Heart right ventricle (tissue), 16 donors: ENCODE measurements at regions not wholly inside any gene's neighbourhood (a gene's known extent, or its start where the extent isn't known, plus 50 kb on each side); places are given as distances from the start of the nearest gene placed in this dataset.

Experiments
- ATAC-seq, 8 donors: fragments of 200-7000 bp; cut with Tn5 transposase; one replicate each; pipeline ENCODE4 v1.9.1; 2020; ENCODE audit warnings: mild to moderate bottlenecking in 8 of 8, moderate library complexity in 8 of 8, moderate number of reproducible peaks in 1 of 8
- DNase-seq, 2 donors: peaks; one replicate each; pipeline ENCODE4 v3.0.0-alpha.2; 2020
- H3K27ac ChIP-seq, 10 donors: fragments of 200-600 bp; sonication (generic) in 2 of 10; one replicate each; pipeline versions ENCODE4 v1.5.0 to v1.8.0; 2020 to 2022; ENCODE audit warnings: mild to moderate bottlenecking in 3 of 10
- H3K27me3 ChIP-seq, 7 donors: fragments of 200-600 bp; one replicate each; pipeline ENCODE4 v1.8.0; 2021 to 2022; ENCODE audit warnings: mild to moderate bottlenecking in 2 of 7
- H3K36me3 ChIP-seq, 9 donors: fragments of 200-600 bp; sonication (generic) in 1 of 9; one replicate each; pipeline versions ENCODE4 v1.5.0 to v1.8.0; 2020 to 2022; ENCODE audit warnings: mild to moderate bottlenecking in 2 of 9
- H3K4me1 ChIP-seq, 9 donors: fragments of 200-600 bp; sonication (generic) in 1 of 9; one replicate each; pipeline versions ENCODE4 v1.5.0 to v1.8.0; 2020 to 2022; ENCODE audit warnings: mild to moderate bottlenecking in 4 of 9
- H3K4me3 ChIP-seq, 10 donors: fragments of 200-600 bp; sonication (generic) in 2 of 10; one replicate each; pipeline versions ENCODE4 v1.5.0 to v1.8.0; 2020 to 2022; ENCODE audit warnings: mild to moderate bottlenecking in 7 of 10, moderate library complexity in 2 of 10
- H3K9me3 ChIP-seq, 11 donors: fragments of 200-600 bp in 10 of 11; sonication (generic) in 2 of 11; one replicate each; pipeline versions ENCODE4 v1.5.0 to v1.8.0; 2013 to 2022; ENCODE audit warnings: mild to moderate bottlenecking in 2 of 11, control low read depth in 1 of 11, moderate library complexity in 1 of 11
- WGBS, 2 donors: extraction: QIAGEN DNeasy Blood & Tissue Kit; methylation state at CpG; one replicate each; pipeline ENCODE4 v1.1.7; 2013; ENCODE audit warnings: inconsistent platforms in 1 of 2; 5-methylcytosine and 5-hydroxymethylcytosine counted together
- intact Hi-C, 10 donors: fragments of 100-400 bp; cut with DNase I; formaldehyde crosslinking; loops; one replicate each; pipeline versions ENCODE4 v1.11.1 to v1.14.2; 2022
- TF ChIP-seq, protein P1 (sequence below), 9 donors: fragments of 200-600 bp; sonication (generic) in 2 of 9; IDR thresholded peaks; one replicate each; pipeline versions ENCODE4 v1.5.0 to v1.8.0; 2021 to 2022; ENCODE audit warnings: antibody characterized with exemption in 9 of 9, mild to moderate bottlenecking in 5 of 9, moderate library complexity in 1 of 9
- donor health status: Arrhythmogenic right ventricular cardiomyopathy.
- donor health status: ischemic (EF 13 %, LVEDD 7.1; RV severe dilation, severe dysfunction).
- donor health status: healthy with polysubstance abuse.
- donor health status: DM: no; HTN: yes; CAD: no.
- donor health status: DM: no; HTN: no; CAD: no.
- donor health status: ischemic (EF 25% LVEDD 6.9; RV normal size, moderate dysfunction).
- donor health status: ischemic (EF 25% LVEDD 5.7; RV mildly dilated, moderate dysfunction).
- donor health status: healthy.
- donor health status: DM: yes; HTN: yes; CAD: no.
- donor health status: Ischemic cardiomyopathy.
- donor health status: ischemic (EF 35%, LVEDD 5.7; RV mildly dilated, moderate dysfunction).
- donor health status: nonischemic (EF 11% LVEDD 7.7; RV severe dilation, severe dysfunction).
- donor health status: DM: yes; HTN: yes; CAD: no.
- donor health status: PGD.
- donor health status: ischemic (EF 29% LVEDD 5.4; RV normal size, mild dysfunction).
- donor health status: nonischemic (EF 23%, LVEDD 6.1; RV moderate dilation, normal function).

- ATAC-seq (no peak), DNase-seq (no peak)
- H3K27ac ChIP-seq = no peak overlapping the region
- no peaks in the 10 kb centered on the region for H3K27me3 ChIP-seq
- no peak overlapping the region for H3K4me3 ChIP-seq
- no peaks in the 10 kb centered on the region for H3K36me3 ChIP-seq
- H3K9me3 ChIP-seq = no peaks in the 10 kb centered on the region
- H3K4me1 ChIP-seq = no peaks in the 10 kb centered on the region
- intact Hi-C loops = no loop called here
- TF ChIP-seq, protein P1, sequence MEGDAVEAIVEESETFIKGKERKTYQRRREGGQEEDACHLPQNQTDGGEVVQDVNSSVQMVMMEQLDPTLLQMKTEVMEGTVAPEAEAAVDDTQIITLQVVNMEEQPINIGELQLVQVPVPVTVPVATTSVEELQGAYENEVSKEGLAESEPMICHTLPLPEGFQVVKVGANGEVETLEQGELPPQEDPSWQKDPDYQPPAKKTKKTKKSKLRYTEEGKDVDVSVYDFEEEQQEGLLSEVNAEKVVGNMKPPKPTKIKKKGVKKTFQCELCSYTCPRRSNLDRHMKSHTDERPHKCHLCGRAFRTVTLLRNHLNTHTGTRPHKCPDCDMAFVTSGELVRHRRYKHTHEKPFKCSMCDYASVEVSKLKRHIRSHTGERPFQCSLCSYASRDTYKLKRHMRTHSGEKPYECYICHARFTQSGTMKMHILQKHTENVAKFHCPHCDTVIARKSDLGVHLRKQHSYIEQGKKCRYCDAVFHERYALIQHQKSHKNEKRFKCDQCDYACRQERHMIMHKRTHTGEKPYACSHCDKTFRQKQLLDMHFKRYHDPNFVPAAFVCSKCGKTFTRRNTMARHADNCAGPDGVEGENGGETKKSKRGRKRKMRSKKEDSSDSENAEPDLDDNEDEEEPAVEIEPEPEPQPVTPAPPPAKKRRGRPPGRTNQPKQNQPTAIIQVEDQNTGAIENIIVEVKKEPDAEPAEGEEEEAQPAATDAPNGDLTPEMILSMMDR (IDR thresholded peaks at IDR 0.05) = no peak
Measured at GRCh38 chr4:107509615-107510014, 210.4 kb downstream of the PAPSS1 start.

DNA sequence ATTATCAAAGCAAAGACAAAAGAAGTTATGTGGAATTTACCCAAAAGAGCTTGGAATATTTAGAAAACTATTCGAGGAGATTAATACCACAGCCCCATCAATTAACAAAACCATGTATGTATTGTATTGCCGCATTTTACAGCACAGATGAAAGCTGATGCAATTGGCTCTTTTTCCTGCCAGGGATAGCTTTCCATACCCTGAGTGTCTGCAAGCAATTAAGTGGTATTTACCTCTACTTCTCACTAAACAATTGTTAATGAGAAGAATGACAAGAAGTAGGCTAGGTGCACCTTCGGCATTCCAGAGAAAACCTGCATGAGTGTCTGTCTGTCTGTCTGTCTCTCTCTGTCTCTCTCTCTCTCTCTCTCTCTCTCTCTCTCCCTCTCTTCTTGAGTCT, 219.5 kb downstream of the PAPSS1 start:
- 83 to 87% methylated on average over 3 of the region's 3 CpGs for WGBS, 2 donors

DNA sequence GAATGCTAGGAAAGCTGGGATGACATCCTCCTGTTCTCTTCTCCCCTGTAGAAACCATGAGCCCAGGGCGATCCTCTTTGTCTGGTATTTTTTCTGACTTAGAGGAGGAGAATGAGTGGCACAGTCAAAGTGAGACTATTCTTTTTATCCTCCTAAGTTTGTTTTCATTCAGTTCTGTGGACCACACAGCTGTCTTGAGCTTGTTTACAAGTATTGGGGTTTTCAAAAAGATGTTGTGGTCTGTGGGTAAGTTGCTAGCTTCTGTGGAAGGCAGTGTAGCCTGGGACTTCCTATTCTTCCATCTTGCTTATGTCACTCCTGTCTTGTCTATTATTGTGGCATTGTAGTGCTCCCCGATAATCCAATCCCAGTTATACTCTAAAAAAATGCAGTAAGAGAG, 223.0 kb downstream of the PAPSS1 start:
- DNase-seq (no peak), ATAC-seq (no peak)
- Histone ChIP-seq H3K9me3 (peaks cover 0 to 22% (median 9%) of the 10 kb centered on the region in 11 donors), H3K27ac (no peak overlapping the region), H3K36me3 (no peaks in the 10 kb centered on the region), H3K4me3 (no peak overlapping the region), H3K4me1 (no peaks in the 10 kb centered on the region), H3K27me3 (no peaks in the 10 kb centered on the region)
- TF ChIP-seq, protein P1 (IDR thresholded peaks at IDR 0.05) = no peak
- WGBS, 2 donors = 61 to 92% methylated on average over 2 of the region's 2 CpGs
- intact Hi-C loops = no loop called here

More for the DNA sequence above, 219.5 kb downstream of the PAPSS1 start:
- TF ChIP-seq, protein P1 (IDR thresholded peaks at IDR 0.05) = no peak
- no peak for ATAC-seq
- H3K36me3 ChIP-seq = no peaks in the 10 kb centered on the region
- intact Hi-C loops = no loop called here
- H3K9me3 ChIP-seq = peaks cover 0 to 13% (median 2%) of the 10 kb centered on the region in 11 donors
- DNase-seq = no peak
- no peak overlapping the region for H3K4me3 ChIP-seq
- H3K27me3 ChIP-seq = no peaks in the 10 kb centered on the region
- no peaks in the 10 kb centered on the region for H3K4me1 ChIP-seq
- H3K27ac ChIP-seq = no peak overlapping the region

GRCh38 chr4:107492566-107492965, 227.5 kb downstream of the PAPSS1 start:
- ATAC-seq (no peak), DNase-seq (no peak)
- Histone ChIP-seq H3K27ac (no peak overlapping the region), H3K27me3 (no peaks in the 10 kb centered on the region), H3K4me3 (no peak overlapping the region), H3K9me3 (peaks cover 0 to 22% (median 9%) of the 10 kb centered on the region in 11 donors), H3K4me1 (no peaks in the 10 kb centered on the region), H3K36me3 (no peaks in the 10 kb centered on the region)
- TF ChIP-seq, protein P1 (IDR thresholded peaks at IDR 0.05) = no peak
- intact Hi-C loops = no loop called here
- WGBS, 2 donors = 73 to 85% methylated on average over 5 of the region's 5 CpGs
